ENCODE measurements at regions not wholly inside any gene's neighbourhood (a gene's known extent, or its start where the extent isn't known, plus 50 kb on each side); places are given as distances from the start of the nearest gene placed in this dataset.

- Histone ChIP-seq H3K9me3 (ENCODE audit: low read length) (no peaks in the 10 kb centered on the region), H3K36me3 (ENCODE audit: insufficient read depth, low read length) (no peaks in the 10 kb centered on the region), H2AFZ (ENCODE audit: low read depth, low read length) (no peak overlapping the region), H3K79me2 (replicated peaks; ENCODE audit: insufficient read depth, low read length) (no peaks in the 10 kb centered on the region), H3F3A (ENCODE audit: insufficient read depth, low read length, poor library complexity, severe bottlenecking) (no peaks in the 10 kb centered on the region), H3K4me3 (ENCODE audit: low read length) (no peak overlapping the region), H3K27me3 (ENCODE audit: insufficient read depth, low read depth, low read length) (no peaks in the 10 kb centered on the region), H4K20me1 (ENCODE audit: insufficient read depth) (no peaks in the 10 kb centered on the region), H3K9ac (ENCODE audit: low read length) (no peak overlapping the region), H3K27ac (ENCODE audit: low read length) (no peak overlapping the region), H3K9me2 (ENCODE audit: insufficient read depth, low read length) (no peaks in the 10 kb centered on the region), H3K4me2 (ENCODE audit: low read length) (no peak overlapping the region)
- TF ChIP-seq RAD21 (conservative IDR thresholded peaks at IDR 0.05) = no peak
- TF ChIP-seq POLR2AphosphoS5 (IDR thresholded peaks at IDR 0.05) = no peak
- TF ChIP-seq EZH2 (IDR thresholded peaks at IDR 0.05; ENCODE audit: borderline replicate concordance, insufficient read depth, low read length, poor library complexity, severe bottlenecking) = no peak
- TF ChIP-seq REST (IDR thresholded peaks at IDR 0.05; ENCODE audit: borderline replicate concordance) = no peak
- no peak for TF ChIP-seq EP300 (conservative IDR thresholded peaks at IDR 0.05; ENCODE audit: poor library complexity, severe bottlenecking)
- TF ChIP-seq CTCF (IDR thresholded peaks at IDR 0.05; ENCODE audit: poor library complexity, severe bottlenecking) = no peak
- no peak for TF ChIP-seq SMC3 (conservative IDR thresholded peaks at IDR 0.05; ENCODE audit: poor library complexity)
- TF ChIP-seq TAF1 (IDR thresholded peaks at IDR 0.05; ENCODE audit: low read depth) = no peak
- TF ChIP-seq MXI1 (conservative IDR thresholded peaks at IDR 0.05; ENCODE audit: poor library complexity, severe bottlenecking) = no peak
Observed at GRCh38 chr18:10261344-10262276, 192.8 kb upstream of the APCDD1 start.

- no peak for TF ChIP-seq SMC3 (conservative IDR thresholded peaks at IDR 0.05; ENCODE audit: poor library complexity)
- no peak for TF ChIP-seq CTCF (IDR thresholded peaks at IDR 0.05; ENCODE audit: poor library complexity, severe bottlenecking)
- TF ChIP-seq TAF1 (IDR thresholded peaks at IDR 0.05; ENCODE audit: low read depth) = no peak
- TF ChIP-seq EZH2 (IDR thresholded peaks at IDR 0.05; ENCODE audit: borderline replicate concordance, insufficient read depth, low read length, poor library complexity, severe bottlenecking) = no peak
- Histone ChIP-seq H3K4me3 (ENCODE audit: low read length) (no peak overlapping the region), H3K36me3 (ENCODE audit: insufficient read depth, low read length) (no peaks in the 10 kb centered on the region), H3K9ac (ENCODE audit: low read length) (no peak overlapping the region), H2AFZ (ENCODE audit: low read depth, low read length) (no peak overlapping the region), H3K9me2 (ENCODE audit: insufficient read depth, low read length) (no peaks in the 10 kb centered on the region), H3F3A (ENCODE audit: insufficient read depth, low read length, poor library complexity, severe bottlenecking) (no peaks in the 10 kb centered on the region), H4K20me1 (ENCODE audit: insufficient read depth) (no peaks in the 10 kb centered on the region), H3K79me2 (replicated peaks; ENCODE audit: insufficient read depth, low read length) (no peaks in the 10 kb centered on the region), H3K27ac (ENCODE audit: low read length) (no peak overlapping the region), H3K4me2 (ENCODE audit: low read length) (no peak overlapping the region), H3K9me3 (ENCODE audit: low read length) (no peaks in the 10 kb centered on the region), H3K27me3 (ENCODE audit: insufficient read depth, low read depth, low read length) (no peaks in the 10 kb centered on the region)
Observed at GRCh38 chr18:10262566-10262965, 191.9 kb upstream of the APCDD1 start.
